ENCODE measurements at regions not wholly inside any gene's neighbourhood (a gene's known extent, or its start where the extent isn't known, plus 50 kb on each side); places are given as distances from the start of the nearest gene placed in this dataset.
"Not testable (repeated sequence)": the region's sequence is repeated elsewhere in the genome, so short reads cannot be mapped to it uniquely, and the experiment has no call there.

GRCh38 chr5:173486355-173487225 is 129.9 kb downstream of the BOD1 start:
- no peaks in the 10 kb centered on the region for H3K36me3 Mint-ChIP-seq (ENCODE audit: low read depth, unreplicated experiment)
- H3K9me3 Mint-ChIP-seq (ENCODE audit: unreplicated experiment), result no peaks in the 10 kb centered on the region
- no peak for DNase-seq (ENCODE audit: low spot score)
- no peaks in the 10 kb centered on the region for H3K4me1 Mint-ChIP-seq (ENCODE audit: unreplicated experiment)
- H3K4me3 Mint-ChIP-seq (ENCODE audit: unreplicated experiment), result no peak overlapping the region
- H3K27me3 Mint-ChIP-seq (ENCODE audit: unreplicated experiment), result peaks cover 6% of the 10 kb centered on the region
- H3K27ac Mint-ChIP-seq (ENCODE audit: unreplicated experiment), result no peak overlapping the region
- no peak for TF ChIP-seq CTCF (IDR thresholded peaks at IDR 0.05; ENCODE audit: unreplicated experiment)

- Mint-ChIP-seq H3K4me3 (ENCODE audit: unreplicated experiment) (no peak overlapping the region), H3K9me3 (ENCODE audit: unreplicated experiment) (no peaks in the 10 kb centered on the region), H3K4me1 (ENCODE audit: unreplicated experiment) (no peaks in the 10 kb centered on the region), H3K27ac (ENCODE audit: unreplicated experiment) (no peak overlapping the region), H3K36me3 (ENCODE audit: low read depth, unreplicated experiment) (no peaks in the 10 kb centered on the region), H3K27me3 (ENCODE audit: unreplicated experiment) (peaks cover 1% of the 10 kb centered on the region)
- no peak for DNase-seq (ENCODE audit: low spot score)
- no peak for TF ChIP-seq CTCF (IDR thresholded peaks at IDR 0.05; ENCODE audit: unreplicated experiment)
Observed at GRCh38 chr5:173484569-173484968, 131.9 kb downstream of the BOD1 start.

- H3K9me3 Mint-ChIP-seq (ENCODE audit: unreplicated experiment); DNase-seq (ENCODE audit: low spot score); H3K27me3 Mint-ChIP-seq (ENCODE audit: unreplicated experiment); H3K4me1 Mint-ChIP-seq (ENCODE audit: unreplicated experiment); H3K4me3 Mint-ChIP-seq (ENCODE audit: unreplicated experiment); H3K36me3 Mint-ChIP-seq (ENCODE audit: low read depth, unreplicated experiment); H3K27ac Mint-ChIP-seq (ENCODE audit: unreplicated experiment): not testable (repeated sequence)
Observed at GRCh38 chr5:173483599-173483998, 132.9 kb downstream of the BOD1 start.

GRCh38 chr5:173483160-173483559 is 133.3 kb downstream of the BOD1 start:
- Mint-ChIP-seq H3K9me3 (ENCODE audit: unreplicated experiment) (no peaks in the 10 kb centered on the region), H3K36me3 (ENCODE audit: low read depth, unreplicated experiment) (no peaks in the 10 kb centered on the region), H3K27ac (ENCODE audit: unreplicated experiment) (no peak overlapping the region), H3K4me3 (ENCODE audit: unreplicated experiment) (no peak overlapping the region), H3K4me1 (ENCODE audit: unreplicated experiment) (no peaks in the 10 kb centered on the region), H3K27me3 (ENCODE audit: unreplicated experiment) (peaks cover 1% of the 10 kb centered on the region)
- DNase-seq (ENCODE audit: low spot score), result no peak
- TF ChIP-seq CTCF (IDR thresholded peaks at IDR 0.05; ENCODE audit: unreplicated experiment), result no peak

- H3K9me3 Mint-ChIP-seq (ENCODE audit: unreplicated experiment), result no peaks in the 10 kb centered on the region
- H3K27me3 Mint-ChIP-seq (ENCODE audit: unreplicated experiment), result peaks cover 1% of the 10 kb centered on the region
- TF ChIP-seq CTCF (IDR thresholded peaks at IDR 0.05; ENCODE audit: unreplicated experiment), result no peak
- H3K4me3 Mint-ChIP-seq (ENCODE audit: unreplicated experiment), result no peak overlapping the region
- no peaks in the 10 kb centered on the region for H3K36me3 Mint-ChIP-seq (ENCODE audit: low read depth, unreplicated experiment)
- no peak overlapping the region for H3K27ac Mint-ChIP-seq (ENCODE audit: unreplicated experiment)
- DNase-seq (ENCODE audit: low spot score), result no peak
- H3K4me1 Mint-ChIP-seq (ENCODE audit: unreplicated experiment), result no peaks in the 10 kb centered on the region
Observed at GRCh38 chr5:173481821-173482220, 134.6 kb downstream of the BOD1 start.

Measured in endothelial cell (in vitro differentiated cells).